PC-9 (cell line): ENCODE measurements at regions not wholly inside any gene's neighbourhood (a gene's known extent, or its start where the extent isn't known, plus 50 kb on each side); places are given as distances from the start of the nearest gene placed in this dataset.

Experiments used
- BruUV-seq: library from RNA; stranded (reverse); fragments of 400-500 nt; replicated peaks from 2 replicates; lab custom pipeline; 2021; lab: Mats Ljungman, UMichigan
- CTCF ChIA-PET: fragments of 300-600 bp; sonication (Branson Sonifier 250); formaldehyde crosslinking; loops from one replicate; lab custom pipeline; 2022; ENCODE audit warnings: antibody characterized with exemption; lab: Charles Lee
- POLR2A ChIA-PET: fragments of 300-600 bp; sonication (Branson Sonifier 250); formaldehyde crosslinking; loops from one replicate; lab custom pipeline; 2022; ENCODE audit warnings: antibody characterized with exemption; ENCODE audit not compliant: unreplicated experiment; lab: Charles Lee
- DNase-seq, 2 experiments: peaks; one replicate each; pipeline versions ENCODE4 v3.0.0 to v3.0.0-alpha.2; 2015 to 2022; ENCODE audit warnings: mixed read lengths in 1 of 2
- H2AFZ ChIP-seq: fragments of 200-600 bp; sonication (generic); 2 replicates; pipeline ENCODE4 v1.8.1; 2017; ENCODE audit warnings: antibody characterized with exemption
- H3F3A ChIP-seq: fragments of 200-600 bp; sonication (generic); 2 replicates; pipeline ENCODE4 v1.8.1; 2017; ENCODE audit warnings: antibody characterized with exemption, mild to moderate bottlenecking, low read depth; ENCODE audit not compliant: insufficient read depth
- H3K27ac ChIP-seq: fragments of 200-600 bp; sonication (generic); 2 replicates; pipeline ENCODE4 v1.6.1; 2016; ENCODE audit warnings: mixed run types
- H3K27me3 ChIP-seq: fragments of 200-600 bp; sonication (generic); 2 replicates; pipeline ENCODE4 v1.6.1; 2016; ENCODE audit warnings: low read depth, mixed run types; ENCODE audit not compliant: insufficient read depth
- H3K36me3 ChIP-seq: fragments of 200-600 bp; sonication (generic); 2 replicates; pipeline ENCODE4 v1.6.1; 2016; ENCODE audit warnings: low read depth, mixed run types
- H3K4me1 ChIP-seq: fragments of 200-600 bp; sonication (generic); replicated peaks from 2 replicates; pipeline ENCODE4 v1.6.1; 2016; ENCODE audit warnings: mixed run types; ENCODE audit not compliant: insufficient read depth
- H3K4me2 ChIP-seq: fragments of 200-600 bp; sonication (generic); 2 replicates; pipeline ENCODE4 v1.6.1; 2017; ENCODE audit warnings: mixed run types
- H3K4me3 ChIP-seq: fragments of 200-600 bp; sonication (generic); 2 replicates; pipeline ENCODE4 v1.6.1; 2016; ENCODE audit warnings: mixed run types
- H3K79me2 ChIP-seq: fragments of 200-600 bp; sonication (generic); 2 replicates; pipeline ENCODE4 v1.6.1; 2017; ENCODE audit warnings: low read depth, mixed run types
- H3K9me2 ChIP-seq: fragments of 200-600 bp; sonication (generic); 2 replicates; pipeline ENCODE4 v1.8.1; 2017; ENCODE audit warnings: mild to moderate bottlenecking; ENCODE audit not compliant: insufficient read depth
- H3K9me3 ChIP-seq: fragments of 200-600 bp; sonication (generic); 2 replicates; pipeline ENCODE4 v1.8.1; 2016; ENCODE audit warnings: low read depth; ENCODE audit not compliant: insufficient read depth
- H4K20me1 ChIP-seq: fragments of 200-600 bp; sonication (generic); 2 replicates; pipeline ENCODE4 v1.8.1; 2017; ENCODE audit not compliant: insufficient read depth
- CTCF ChIP-seq: fragments of 200-600 bp; sonication (generic); conservative IDR thresholded peaks from 2 replicates; pipeline ENCODE4 v1.6.1; 2017; ENCODE audit warnings: mixed run types, antibody characterized with exemption, mild to moderate bottlenecking, moderate library complexity
- EZH2 ChIP-seq: fragments of 200-600 bp; sonication (generic); IDR thresholded peaks from 2 replicates; pipeline ENCODE4 v1.8.0; 2017; ENCODE audit warnings: antibody characterized with exemption, low read depth
- intact Hi-C: fragments of 100-400 bp; cut with micrococcal nuclease; formaldehyde crosslinking; loops from one replicate; pipeline ENCODE4 v1.10.0; 2022; ENCODE audit not compliant: unreplicated experiment

GRCh38 chr6:164023535-164023934, 609.0 kb downstream of the QKI start:
- no peaks in the 10 kb centered on the region for H3K9me3 ChIP-seq
- no peak overlapping the region for H3K4me3 ChIP-seq
- no peak for TF ChIP-seq EZH2
- H3K36me3 ChIP-seq = no peaks in the 10 kb centered on the region
- H3F3A ChIP-seq = no peaks in the 10 kb centered on the region
- POLR2A ChIA-PET = no interaction called here
- BruUV-seq = no TSS peak
- no peak overlapping the region for H2AFZ ChIP-seq
- no peak overlapping the region for H3K27ac ChIP-seq
- H4K20me1 ChIP-seq = no peaks in the 10 kb centered on the region
- H3K4me2 ChIP-seq = no peak overlapping the region
- H3K27me3 ChIP-seq = peaks cover 25% of the 10 kb centered on the region
- CTCF ChIA-PET = no interaction called here
- DNase-seq = no peak
- intact Hi-C loops = no loop called here
- no peaks in the 10 kb centered on the region for H3K9me2 ChIP-seq
- H3K79me2 ChIP-seq = no peaks in the 10 kb centered on the region
- no peaks in the 10 kb centered on the region for H3K4me1 ChIP-seq

- no peaks in the 10 kb centered on the region for H3K9me2 ChIP-seq
- no peaks in the 10 kb centered on the region for H3K4me1 ChIP-seq
- intact Hi-C loops = no loop called here
- no peaks in the 10 kb centered on the region for H4K20me1 ChIP-seq
- no peaks in the 10 kb centered on the region for H3K79me2 ChIP-seq
- H3K27ac ChIP-seq = no peak overlapping the region
- H3F3A ChIP-seq = no peaks in the 10 kb centered on the region
- peaks cover 25% of the 10 kb centered on the region for H3K27me3 ChIP-seq
- no peaks in the 10 kb centered on the region for H3K9me3 ChIP-seq
- no peak overlapping the region for H3K4me3 ChIP-seq
- no peaks in the 10 kb centered on the region for H3K36me3 ChIP-seq
- DNase-seq = no peak
- CTCF ChIA-PET = no interaction called here
- BruUV-seq = no TSS peak
- POLR2A ChIA-PET = no interaction called here
- H3K4me2 ChIP-seq = no peak overlapping the region
- no peak overlapping the region for H2AFZ ChIP-seq
- TF ChIP-seq CTCF (no peak), EZH2 (no peak)
Observed at GRCh38 chr6:164022632-164023031, 608.1 kb downstream of the QKI start.

GRCh38 chr6:164021589-164022250, 607.2 kb downstream of the QKI start:
- Histone ChIP-seq H3K27ac (no peak overlapping the region), H3F3A (no peaks in the 10 kb centered on the region), H3K9me2 (no peaks in the 10 kb centered on the region), H4K20me1 (no peaks in the 10 kb centered on the region), H3K79me2 (no peaks in the 10 kb centered on the region), H3K27me3 (peaks cover 25% of the 10 kb centered on the region), H3K4me1 (no peaks in the 10 kb centered on the region), H3K9me3 (no peaks in the 10 kb centered on the region), H3K4me2 (no peak overlapping the region), H2AFZ (no peak overlapping the region), H3K36me3 (no peaks in the 10 kb centered on the region), H3K4me3 (no peak overlapping the region)
- POLR2A ChIA-PET = no interaction called here
- CTCF ChIA-PET = no interaction called here
- TF ChIP-seq EZH2 = no peak
- TF ChIP-seq CTCF = no peak
- intact Hi-C loops = no loop called here
- no TSS peak for BruUV-seq
- no peak for DNase-seq

GRCh38 chr6:164020142-164020541, 605.6 kb downstream of the QKI start:
- no peak overlapping the region for H2AFZ ChIP-seq
- no peaks in the 10 kb centered on the region for H3K79me2 ChIP-seq
- CTCF ChIA-PET = no interaction called here
- BruUV-seq = no TSS peak
- H3K9me3 ChIP-seq = no peaks in the 10 kb centered on the region
- H3K36me3 ChIP-seq = no peaks in the 10 kb centered on the region
- no peak overlapping the region for H3K4me3 ChIP-seq
- H3K27me3 ChIP-seq = peaks cover 18% of the 10 kb centered on the region
- H3K27ac ChIP-seq = no peak overlapping the region
- no peak for DNase-seq
- H3F3A ChIP-seq = no peaks in the 10 kb centered on the region
- intact Hi-C loops = no loop called here
- no peak overlapping the region for H3K4me2 ChIP-seq
- no peaks in the 10 kb centered on the region for H4K20me1 ChIP-seq
- no peak for TF ChIP-seq CTCF
- TF ChIP-seq EZH2 = no peak
- POLR2A ChIA-PET = no interaction called here
- no peaks in the 10 kb centered on the region for H3K9me2 ChIP-seq
- H3K4me1 ChIP-seq = no peaks in the 10 kb centered on the region
